AG04449 (cell line): ENCODE measurements at regions not wholly inside any gene's neighbourhood (a gene's known extent, or its start where the extent isn't known, plus 50 kb on each side); places are given as distances from the start of the nearest gene placed in this dataset.

Experiments
- CTCF ChIA-PET: fragments of 350-600 bp; formaldehyde crosslinking; extraction: SDS; loops from one replicate; lab custom pipeline; 2021; ENCODE audit warnings: antibody characterized with exemption; lab: Yijun Ruan, JAX
- POLR2A ChIA-PET: fragments of 400-600, 350-600 bp; formaldehyde crosslinking; extraction: SDS; loops from one replicate; lab custom pipeline; 2020; ENCODE audit warnings: antibody characterized with exemption, inconsistent platforms; lab: Yijun Ruan, JAX
- DNase-seq: peaks from one replicate; pipeline ENCODE4 v3.0.0-alpha.2; 2010; ENCODE audit warnings: low read depth, low spot score
- H3K4me3 ChIP-seq: 2 replicates; pipeline ENCODE4 v1.5.1; 2011; ENCODE audit warnings: low read depth, mild to moderate bottlenecking, control low read depth, low read length
- CTCF ChIP-seq: IDR thresholded peaks from one replicate; pipeline ENCODE4 v1.5.1; 2011; ENCODE audit warnings: mild to moderate bottlenecking, moderate library complexity, low read length, control low read depth, inconsistent platforms; ENCODE audit not compliant: insufficient read depth; ENCODE audit errors: missing control alignments

- CTCF ChIA-PET, result interaction anchor here (1.2 kb wide), 1 partner anchor 22 kb away, joined by 3 read pairs; no protein-coding TSS in a partner anchor
- POLR2A ChIA-PET, result no interaction called here
Observed at GRCh38 chr3:8278448-8278847, 223.2 kb upstream of the LMCD1 start.

GRCh38 chr3:8279476-8279875 lies 222.1 kb upstream of the LMCD1 start:
- TF ChIP-seq CTCF, result no peak
- ChIA-PET POLR2A (no interaction called here), CTCF (no interaction called here)
- no peak for DNase-seq
- no peak overlapping the region for H3K4me3 ChIP-seq

More at GRCh38 chr3:8278448-8278847, 223.2 kb upstream of the LMCD1 start:
- no peak overlapping the region for H3K4me3 ChIP-seq
- no peak for DNase-seq
- TF ChIP-seq CTCF, result no peak

- DNase-seq, result no peak
Observed at GRCh38 chr3:8279886-8280550, 221.6 kb upstream of the LMCD1 start.

GRCh38 chr3:8282541-8283165 lies 219.0 kb upstream of the LMCD1 start:
- ChIA-PET POLR2A (no interaction called here), CTCF (interaction anchor here (1.0 kb wide), 1 partner anchor 19 kb away, joined by 4 read pairs; no protein-coding TSS in a partner anchor)
- no peak overlapping the region for H3K4me3 ChIP-seq
- no peak for DNase-seq
- no peak for TF ChIP-seq CTCF

More at GRCh38 chr3:8279886-8280550, 221.6 kb upstream of the LMCD1 start:
- CTCF ChIA-PET, result no interaction called here
- POLR2A ChIA-PET, result no interaction called here
- H3K4me3 ChIP-seq, result no peak overlapping the region
- TF ChIP-seq CTCF, result no peak

GRCh38 chr3:8283193-8283592 lies 218.4 kb upstream of the LMCD1 start:
- CTCF ChIA-PET, result no interaction called here
- DNase-seq, result no peak

More at GRCh38 chr3:8283193-8283592, 218.4 kb upstream of the LMCD1 start:
- TF ChIP-seq CTCF, result no peak
- no peak overlapping the region for H3K4me3 ChIP-seq
- POLR2A ChIA-PET, result no interaction called here
